Astrocyte (in vitro differentiated cells and primary cell): ENCODE measurements at regions not wholly inside any gene's neighbourhood (a gene's known extent, or its start where the extent isn't known, plus 50 kb on each side); places are given as distances from the start of the nearest gene placed in this dataset.

ENCODE experiments used
- CTCF ChIP-seq: IDR thresholded peaks from 2 replicates; pipeline ENCODE4 v1.5.1; 2011; ENCODE audit warnings: low read depth, mild to moderate bottlenecking, inconsistent platforms, low read length, moderate library complexity; ENCODE audit not compliant: insufficient read depth
- EZH2 ChIP-seq: IDR thresholded peaks from 2 replicates; pipeline ENCODE4 v1.6.1; 2012; ENCODE audit warnings: mild to moderate bottlenecking, low read length, inconsistent platforms; ENCODE audit not compliant: insufficient read depth

- no peak for TF ChIP-seq CTCF
- TF ChIP-seq EZH2 = no peak
Observed at GRCh38 chr9:27792971-27793689, 219.8 kb upstream of the C9orf72 start.
